GM03348 (cell line): ENCODE measurements at regions not wholly inside any gene's neighbourhood (a gene's known extent, or its start where the extent isn't known, plus 50 kb on each side); places are given as distances from the start of the nearest gene placed in this dataset.
A peak's percentile ranks its signal among the peaks of the same experiment; 100 is the strongest.
"Not testable (repeated sequence)": the region's sequence is repeated elsewhere in the genome, so short reads cannot be mapped to it uniquely, and the experiment has no call there.

Experiments
- DNase-seq: peaks from one replicate; pipeline ENCODE4 v3.0.0; 2012; ENCODE audit warnings: low spot score

DNA sequence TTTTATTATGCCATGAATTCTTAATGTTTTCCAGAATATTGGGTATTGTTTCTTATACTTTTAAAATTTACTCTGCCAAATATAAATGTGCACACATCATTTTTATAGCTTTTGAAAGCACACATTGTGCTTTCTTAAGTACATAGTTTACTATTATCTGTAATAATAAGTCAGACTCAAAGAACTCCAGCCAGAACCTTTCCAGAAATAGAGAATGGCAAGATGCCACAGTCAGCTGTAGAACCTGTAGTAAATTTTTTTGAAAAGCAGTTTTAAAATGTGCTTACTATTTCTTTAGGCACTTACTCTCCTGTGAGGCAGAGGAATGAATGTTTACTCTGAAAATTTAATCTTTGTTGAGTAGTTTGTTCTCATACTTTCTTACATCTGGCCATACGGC, 1287.1 kb downstream of the PCDH9 start:
- DNase-seq, result no peak

DNA sequence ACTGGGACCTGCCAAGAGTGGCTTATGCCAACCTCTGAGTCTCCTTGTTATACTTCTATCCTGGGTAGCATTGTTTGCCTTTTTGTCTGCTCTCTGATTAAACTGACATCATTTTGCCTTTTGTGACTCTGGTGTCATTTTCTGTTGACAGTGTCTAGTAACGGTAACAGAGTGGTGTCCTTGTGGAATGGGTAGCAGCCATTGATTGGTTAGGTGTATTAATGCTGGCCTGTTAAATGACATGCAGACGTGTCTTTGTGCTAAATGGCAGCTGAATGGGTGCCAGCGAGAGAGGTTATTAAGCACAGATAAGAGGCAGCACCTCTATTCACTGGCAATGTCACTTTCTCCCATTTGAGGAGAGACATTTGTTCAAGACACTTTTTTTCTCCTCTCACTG, 1289.4 kb downstream of the PCDH9 start:
- DNase-seq, result no peak

DNA sequence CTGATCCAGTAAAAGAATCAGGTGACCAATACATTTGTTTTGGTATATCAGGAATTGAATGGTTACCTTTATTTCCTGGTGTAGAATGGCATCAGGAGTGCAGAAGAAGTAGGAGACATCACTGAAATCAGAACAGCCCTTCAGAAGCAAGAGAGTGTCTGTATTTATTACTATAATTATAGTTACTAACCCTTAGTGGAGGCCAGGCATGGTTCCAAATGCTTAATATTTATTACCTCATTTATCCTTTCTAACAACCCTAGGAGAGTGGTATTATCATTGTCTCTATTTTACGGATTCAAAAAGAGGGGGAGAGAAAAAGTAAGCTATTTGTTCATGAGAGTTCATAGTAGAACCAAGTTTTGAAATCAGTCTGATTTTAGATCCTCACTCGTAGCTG, 1292.9 kb downstream of the PCDH9 start:
- DNase-seq, result no peak

DNA sequence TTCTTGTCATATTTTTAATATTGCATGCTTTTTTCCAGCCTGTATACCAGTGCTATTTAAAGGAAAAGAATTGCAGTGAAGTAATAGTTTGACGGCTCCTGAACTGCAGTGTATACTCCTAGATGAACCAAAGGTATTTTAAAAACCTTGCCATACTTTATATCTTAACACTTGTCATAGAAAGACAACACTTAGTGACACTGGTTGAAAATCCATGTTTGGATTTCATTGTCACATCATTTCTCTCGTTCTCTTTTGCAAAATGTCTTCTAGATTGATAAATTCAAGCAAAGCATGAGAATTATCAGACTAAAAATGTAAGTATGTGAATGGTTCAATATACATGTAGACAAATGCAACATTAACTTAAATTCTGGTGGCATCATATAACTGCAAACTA, 1293.9 kb downstream of the PCDH9 start:
- no peak for DNase-seq

DNA sequence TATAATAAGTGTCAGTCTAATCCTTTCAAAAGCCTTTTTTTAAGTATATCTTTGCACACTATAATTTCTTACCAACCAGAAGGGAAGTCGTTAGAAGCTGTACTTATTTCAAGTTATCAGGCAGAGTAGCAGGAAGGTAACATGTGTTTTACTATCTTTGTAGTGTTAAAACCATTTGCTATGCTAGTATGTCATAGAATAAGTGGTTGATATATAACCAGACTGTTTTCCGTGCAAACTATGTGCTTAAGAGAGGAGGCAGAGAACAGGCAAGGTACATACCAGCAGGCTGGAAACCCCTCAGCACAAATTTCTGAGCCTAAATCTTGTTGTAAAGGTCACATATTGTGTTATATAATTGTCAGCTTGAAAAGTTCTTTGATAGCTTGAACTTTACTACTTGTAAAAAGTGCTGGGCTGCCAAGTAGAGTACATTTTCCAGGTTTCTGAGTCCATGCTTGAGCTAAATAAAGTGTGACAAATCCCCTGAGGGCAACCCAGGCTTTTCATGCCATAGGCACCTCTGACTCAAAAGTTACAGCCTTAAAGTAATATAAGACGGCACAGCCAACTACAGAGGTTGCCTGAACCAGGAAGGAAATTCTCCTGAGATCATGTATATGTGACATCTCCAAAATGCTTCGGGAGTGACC, 1297.4 kb downstream of the PCDH9 start:
- DNase-seq, result no peak

DNA sequence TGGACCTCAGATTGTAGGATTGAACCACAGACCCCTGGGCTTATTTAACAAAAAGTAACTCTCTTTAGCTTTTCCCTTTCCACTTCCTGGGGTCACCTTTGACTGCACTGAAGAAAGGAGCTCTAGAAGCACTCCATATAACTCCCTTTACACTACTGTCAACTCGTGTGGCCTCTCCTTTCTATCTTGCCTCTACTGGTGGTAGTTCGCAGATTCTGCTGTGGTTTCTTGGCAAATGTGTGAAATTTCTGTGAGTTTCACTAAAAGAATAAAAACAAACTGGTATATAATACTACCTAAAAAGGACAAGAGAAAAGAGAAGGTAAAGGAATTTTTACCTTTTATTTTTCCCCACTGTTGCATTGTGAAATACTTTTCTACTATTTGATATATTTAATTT, 1298.1 kb downstream of the PCDH9 start:
- no peak for DNase-seq

DNA sequence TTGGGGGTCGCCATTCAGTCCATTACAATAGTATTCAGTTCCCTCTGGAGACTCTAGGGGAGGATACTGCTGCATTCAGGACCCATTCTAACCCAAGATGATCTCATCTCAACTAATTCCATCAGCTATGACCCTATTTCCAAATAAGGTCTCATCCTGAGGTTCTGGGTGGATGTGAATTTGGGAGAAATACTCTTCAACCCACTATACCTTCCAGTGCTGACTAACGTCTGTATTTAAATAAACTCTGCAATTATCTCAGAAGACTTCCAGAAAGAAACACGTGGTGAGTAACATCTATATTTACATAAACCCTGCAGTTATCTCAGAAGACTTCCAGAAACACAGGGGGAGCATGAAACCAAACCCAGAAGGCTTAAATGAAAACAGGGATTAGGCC, 1300.7 kb downstream of the PCDH9 start:
- DNase-seq, result no peak

DNA sequence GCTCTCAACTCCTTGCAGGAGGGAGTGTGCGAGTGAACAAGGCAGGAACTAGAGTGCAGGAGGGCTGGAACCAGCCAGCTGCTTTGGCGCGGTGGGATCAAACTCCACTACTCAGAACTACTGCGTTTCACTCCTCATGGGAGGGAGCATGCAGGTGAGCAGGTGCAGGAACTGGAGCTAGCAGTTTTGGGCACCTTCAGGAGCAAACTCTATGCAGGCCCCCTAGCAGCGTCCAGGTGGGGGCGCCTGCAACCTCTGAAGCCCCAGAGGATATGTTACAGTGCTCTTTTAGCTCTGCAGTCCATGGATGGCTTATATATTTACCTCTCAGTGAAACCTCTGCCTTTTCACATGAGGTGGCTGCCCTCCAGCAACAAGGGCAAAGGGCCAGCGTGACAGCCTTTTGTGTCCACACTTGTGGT, 1303.4 kb downstream of the PCDH9 start:
- DNase-seq, result no peak

DNA sequence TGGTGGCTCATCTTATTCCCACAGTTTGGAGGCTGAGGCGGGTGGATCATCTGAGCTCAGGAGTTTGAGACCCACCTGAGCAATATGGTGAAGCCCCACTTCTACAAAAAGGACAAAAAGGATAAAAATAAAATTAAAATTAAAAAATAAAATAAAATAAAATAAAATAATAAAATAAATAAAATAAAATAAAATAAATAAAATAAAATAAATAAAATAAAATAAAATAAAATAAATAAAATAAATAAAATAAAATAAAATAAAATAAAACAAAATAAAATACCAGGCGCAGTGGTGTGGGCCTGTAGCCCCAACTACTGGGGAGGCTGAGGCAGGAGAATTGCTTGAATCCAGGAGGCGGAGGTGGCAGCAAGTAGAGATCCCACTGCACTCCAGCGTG, 1307.3 kb downstream of the PCDH9 start:
- DNase-seq, result not testable (repeated sequence)

DNA sequence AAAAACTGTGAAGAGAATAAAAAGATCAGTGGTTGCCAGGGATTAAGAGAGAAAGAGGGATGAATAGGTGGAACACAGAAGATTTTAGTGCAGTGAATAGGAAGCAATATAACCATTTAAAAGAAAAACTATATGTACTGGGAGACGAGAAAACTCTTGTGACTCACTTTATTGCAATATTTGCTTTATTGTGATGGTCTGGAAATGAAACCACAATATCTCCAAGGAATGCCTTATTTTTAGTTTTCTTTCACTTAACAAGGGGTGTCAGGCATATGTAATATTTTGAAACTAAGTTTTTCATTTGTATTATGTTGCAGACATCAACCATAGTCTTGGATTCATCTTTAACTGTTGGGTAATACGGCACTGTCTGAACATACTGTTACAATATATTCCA, 1308.2 kb downstream of the PCDH9 start:
- no peak for DNase-seq

DNA sequence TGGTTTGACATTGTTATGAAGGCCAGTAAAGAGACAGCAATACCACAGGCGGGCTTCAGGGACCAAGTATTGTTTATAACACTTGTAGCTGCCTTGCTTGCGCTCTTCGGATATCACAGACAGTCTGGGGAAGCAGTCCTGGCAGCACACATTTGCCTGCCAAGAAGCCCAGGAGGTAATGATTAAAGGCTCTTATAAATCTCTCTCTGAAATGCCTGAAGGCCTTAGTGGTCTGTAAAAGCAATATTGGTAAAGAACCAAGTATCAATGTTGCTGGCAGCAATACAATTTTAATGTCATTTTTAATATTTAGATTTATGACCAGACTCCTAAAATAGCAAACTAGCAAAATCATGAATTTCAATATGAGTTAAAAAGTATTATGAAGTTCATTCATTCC, 1312.4 kb downstream of the PCDH9 start:
- no peak for DNase-seq

DNA sequence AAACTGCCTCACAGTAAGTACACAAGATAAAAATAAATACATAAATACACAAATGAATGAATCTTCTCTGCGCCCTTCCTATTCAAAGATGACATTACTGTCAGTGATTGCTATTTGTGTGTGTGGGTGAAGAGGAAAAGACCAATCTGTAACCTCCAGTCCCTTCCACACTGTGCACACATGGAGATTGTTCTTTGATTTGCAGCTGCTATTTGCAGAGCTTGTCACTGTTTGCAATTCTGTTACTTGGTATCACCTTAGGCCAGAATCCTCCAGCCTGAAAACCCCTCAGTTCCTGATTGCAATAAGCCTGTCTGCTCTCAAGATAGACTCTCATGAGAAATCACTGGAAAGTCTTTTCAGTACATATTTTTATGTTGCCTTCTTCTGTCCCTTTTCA, 1314.9 kb downstream of the PCDH9 start:
- no peak for DNase-seq

DNA sequence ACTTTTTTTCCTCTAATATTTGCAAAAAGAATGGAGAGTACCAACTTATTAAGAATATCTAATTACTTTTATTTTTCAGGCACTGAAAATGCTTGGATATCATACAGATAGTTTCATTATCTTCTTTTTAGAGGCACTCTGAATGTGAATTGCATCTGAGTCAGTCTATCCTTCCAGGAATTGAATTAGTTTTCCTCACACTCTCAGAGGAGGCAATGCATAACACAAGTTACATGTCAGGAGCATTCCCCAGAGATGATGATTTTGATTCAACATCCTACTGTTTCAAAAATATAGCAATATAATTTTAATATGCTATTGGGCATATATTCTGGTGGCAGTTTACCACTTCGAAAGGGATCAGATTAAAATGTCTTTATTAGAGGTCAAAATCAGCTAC, 1315.4 kb downstream of the PCDH9 start:
- peak; percentile 36 for DNase-seq

DNA sequence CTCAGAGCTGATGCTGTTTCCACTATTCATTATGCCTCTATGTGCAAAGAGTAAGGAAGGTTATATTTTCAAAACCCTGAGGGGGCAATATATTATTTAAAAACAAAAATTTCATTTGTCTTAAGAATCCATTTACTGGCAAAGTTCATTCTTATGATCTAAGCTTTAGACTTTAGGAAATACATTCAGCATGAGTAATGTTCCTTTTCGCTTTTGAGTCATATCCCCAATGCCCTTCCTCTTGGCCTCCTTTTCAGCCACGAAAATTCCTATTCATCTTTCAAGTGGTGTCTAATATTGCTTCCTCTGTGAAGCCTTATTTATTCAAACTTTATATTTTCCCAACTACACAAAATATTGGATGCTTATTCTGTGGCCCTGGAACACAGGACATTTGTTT, 1317.0 kb downstream of the PCDH9 start:
- DNase-seq, result peak; percentile 64

DNA sequence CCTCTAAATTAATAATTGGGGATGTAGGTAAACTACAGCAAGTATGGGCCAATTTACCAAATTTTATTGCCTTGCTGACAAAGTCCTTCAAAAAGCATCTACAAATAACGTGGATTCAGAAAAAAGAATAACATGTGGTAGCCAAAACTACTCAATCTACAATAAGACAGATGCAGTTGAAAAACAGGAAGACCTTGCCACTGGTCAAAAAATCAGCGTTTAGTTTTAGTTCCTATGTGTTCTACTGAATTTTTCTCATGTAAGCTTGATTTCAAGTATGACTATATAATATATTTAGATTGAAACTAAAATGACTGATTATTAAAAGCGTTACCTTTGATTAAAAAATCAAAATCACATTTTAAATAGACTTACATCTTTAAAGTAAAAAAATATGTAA, 1317.6 kb downstream of the PCDH9 start:
- DNase-seq, result no peak

DNA sequence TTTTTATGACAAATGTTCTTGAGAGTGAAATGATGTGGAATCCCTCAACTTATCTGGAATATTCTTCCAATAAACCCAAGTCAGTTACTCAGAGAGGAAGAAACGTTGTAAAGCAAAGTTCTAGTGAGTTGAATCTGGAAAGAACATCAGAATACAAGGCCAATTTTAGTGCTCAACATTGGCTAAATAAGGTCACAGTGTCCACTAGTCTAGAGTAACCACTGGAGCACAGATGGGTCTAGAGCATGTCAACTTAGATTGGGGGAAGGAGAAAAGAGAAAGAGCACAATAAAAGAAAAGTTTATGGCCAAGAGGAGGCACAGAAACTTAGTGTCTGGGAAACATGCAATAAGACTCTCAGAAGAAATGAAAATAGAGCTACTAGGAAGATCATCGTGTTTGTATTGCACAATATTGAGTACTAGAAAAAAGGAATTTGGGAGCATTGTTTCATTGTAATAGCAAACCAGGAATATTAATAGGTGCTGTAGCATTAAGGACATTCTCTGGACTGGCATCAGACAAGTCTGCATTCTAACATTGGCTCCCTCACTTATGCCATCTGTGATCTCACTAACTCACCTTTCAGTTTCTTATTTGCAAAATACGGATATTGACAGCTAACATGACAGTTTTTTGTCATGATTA, 1318.5 kb downstream of the PCDH9 start:
- peak; percentile 18 for DNase-seq

DNA sequence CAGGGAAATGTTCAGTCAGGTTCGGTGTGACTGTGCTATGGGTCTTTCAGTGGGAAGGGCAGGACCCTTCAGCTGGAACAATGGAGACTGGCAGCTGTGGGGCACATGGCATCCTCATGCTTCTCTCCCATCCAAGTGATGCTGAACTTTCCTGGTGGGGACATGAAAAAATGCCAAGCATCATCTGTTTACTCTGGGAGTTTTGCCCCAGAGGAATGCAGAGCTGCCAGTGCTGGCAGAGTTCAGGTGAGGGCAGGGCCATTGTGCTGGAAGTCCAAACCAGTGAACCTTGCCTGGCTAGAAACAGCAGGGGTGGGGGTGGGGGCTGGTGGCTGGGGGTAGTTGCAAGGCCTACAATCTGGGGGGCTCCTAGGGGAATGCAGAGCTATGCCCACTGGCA, 1320.6 kb downstream of the PCDH9 start:
- no peak for DNase-seq

DNA sequence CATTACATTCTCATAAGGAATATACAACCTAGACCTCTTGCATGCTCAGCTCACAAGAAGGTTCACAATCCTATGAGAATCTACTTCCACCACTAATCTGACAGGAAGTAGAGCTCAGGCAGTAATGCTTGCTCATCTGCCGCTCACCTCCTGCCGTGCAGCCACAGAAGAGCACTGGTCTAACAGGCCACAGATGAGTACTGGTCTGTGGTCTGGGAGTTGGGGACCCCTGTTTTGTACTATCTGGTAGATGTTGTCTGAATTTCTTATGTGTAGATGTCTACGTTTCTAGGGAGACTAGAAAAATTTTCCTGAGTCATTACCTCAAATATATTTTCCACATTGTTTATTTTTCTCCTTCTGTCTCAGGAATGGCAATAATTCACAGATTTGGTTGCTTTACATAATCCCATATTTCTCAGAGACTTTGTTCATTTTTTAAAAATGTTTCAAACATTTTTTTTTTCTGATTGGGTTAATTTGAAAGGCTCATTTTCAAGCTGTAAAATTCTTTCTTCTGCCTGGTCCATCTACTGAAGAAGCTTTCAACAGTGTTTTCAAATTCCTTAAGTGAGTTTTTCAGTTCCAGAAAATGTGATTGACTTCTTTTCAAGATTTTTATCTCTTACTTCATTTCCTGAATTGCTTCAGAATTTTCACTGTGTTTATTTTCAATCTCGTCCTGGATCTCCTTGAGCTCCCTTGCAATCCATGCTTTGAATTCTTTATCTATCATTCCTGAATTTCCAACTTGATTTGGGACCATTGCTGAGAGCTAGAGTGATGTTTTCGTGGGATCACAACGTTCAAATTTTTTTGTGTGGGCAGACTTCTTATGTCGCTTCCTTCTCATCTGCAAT, 1322.2 kb downstream of the PCDH9 start:
- DNase-seq, result no peak

DNA sequence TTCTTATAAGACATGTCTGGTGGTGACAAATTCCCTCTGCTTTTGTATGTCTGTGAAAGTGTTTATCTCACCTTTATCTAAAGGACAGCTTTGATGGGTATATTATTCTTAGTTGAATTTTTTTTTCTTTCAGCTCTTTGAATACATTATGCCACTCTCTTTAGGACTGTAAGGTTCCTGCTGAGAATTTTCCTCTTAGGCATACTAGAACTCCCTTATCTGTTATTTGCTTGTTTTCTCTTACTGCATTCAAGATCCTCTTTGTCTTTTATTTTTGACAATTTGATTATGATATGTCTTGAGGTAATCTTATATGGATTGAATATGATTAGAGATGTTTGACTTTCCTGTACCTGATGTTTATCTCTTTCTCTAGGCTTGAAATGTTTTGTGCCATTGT, 1328.4 kb downstream of the PCDH9 start:
- DNase-seq, result no peak

DNA sequence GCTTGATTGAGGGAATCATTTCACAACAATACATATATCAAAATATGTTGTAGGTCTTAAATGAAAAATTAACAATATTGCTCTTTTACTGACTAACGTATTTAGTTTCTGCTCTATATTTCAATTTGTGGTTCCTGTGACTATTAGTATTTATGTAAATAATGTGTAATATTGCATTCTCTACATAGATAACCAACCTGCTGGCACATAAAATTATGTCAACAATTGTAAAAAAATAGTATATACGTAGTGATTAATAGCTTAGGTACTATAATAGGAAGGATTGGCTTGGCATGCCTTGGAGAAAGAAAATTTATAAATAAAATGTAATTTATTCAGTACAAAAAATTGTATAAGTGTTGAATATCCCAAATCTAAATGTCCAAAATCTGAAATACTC, 1336.1 kb downstream of the PCDH9 start:
- no peak for DNase-seq

DNA sequence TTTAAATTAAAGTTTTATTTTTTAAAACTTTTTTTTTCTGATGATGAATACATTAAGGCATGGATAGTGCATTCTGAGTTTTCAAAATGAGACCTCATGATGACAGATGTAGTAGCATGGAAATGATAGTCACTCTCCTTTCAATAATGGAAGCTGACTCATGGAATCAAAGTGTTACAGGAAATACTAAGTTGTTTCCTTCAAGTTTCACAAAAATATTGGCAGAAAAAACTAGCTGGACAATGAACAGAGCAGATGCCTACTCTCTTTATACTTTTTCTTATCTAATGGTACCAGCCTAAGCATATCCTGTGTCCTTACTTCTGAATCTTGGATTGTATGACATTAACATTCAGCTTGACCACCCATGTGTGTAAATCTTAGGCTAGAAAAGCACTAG, 1337.3 kb downstream of the PCDH9 start:
- DNase-seq, result peak; percentile 9

DNA sequence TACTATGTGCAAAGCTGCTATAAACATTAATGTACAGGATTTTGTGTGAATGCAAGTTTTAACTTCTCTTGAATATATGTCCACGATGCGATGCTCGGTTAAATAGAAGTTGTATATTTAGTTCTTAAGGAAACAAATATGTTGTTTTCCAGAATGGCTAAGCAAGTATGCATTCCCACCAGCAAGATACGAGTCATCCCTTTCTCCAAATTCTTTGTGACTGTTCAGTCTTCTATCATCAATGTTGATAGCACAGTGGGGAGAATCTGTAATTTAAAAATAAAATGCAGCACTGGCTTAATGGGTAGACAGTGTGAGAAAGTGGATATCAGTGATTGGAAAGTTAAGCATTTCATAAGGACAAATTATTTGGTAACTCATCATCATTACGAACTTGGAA, 1340.8 kb downstream of the PCDH9 start:
- peak; percentile 6 for DNase-seq

DNA sequence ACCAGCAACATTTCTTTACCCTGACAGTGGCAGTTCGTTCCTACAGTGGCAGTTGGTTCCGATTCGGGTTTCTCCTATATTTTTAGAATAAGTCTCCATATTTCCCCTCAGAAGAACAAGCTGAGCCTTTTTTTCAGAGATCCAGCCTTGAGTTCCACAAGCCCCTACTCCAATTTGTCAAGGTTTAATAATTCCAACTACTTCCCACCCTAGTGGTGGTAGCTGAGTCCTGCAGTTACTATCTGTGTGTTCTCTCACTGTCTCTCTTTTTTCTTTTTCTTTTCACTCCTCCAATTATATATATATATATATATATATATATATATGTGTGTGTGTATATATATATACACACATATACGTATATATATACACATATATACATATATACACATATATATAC, 1347.3 kb downstream of the PCDH9 start:
- DNase-seq, result no peak
